ENCODE measurements at regions not wholly inside any gene's neighbourhood (a gene's known extent, or its start where the extent isn't known, plus 50 kb on each side); places are given as distances from the start of the nearest gene placed in this dataset.

- H3K4me3 ChIP-seq (ENCODE audit: low read length): no peak overlapping the region
- H3K36me3 ChIP-seq (ENCODE audit: insufficient read depth, low read length): no peaks in the 10 kb centered on the region
- no peak for DNase-seq
- Mint-ChIP-seq H3K27ac (no peak overlapping the region), H3K27me3 (no peaks in the 10 kb centered on the region), H3K36me3 (no peaks in the 10 kb centered on the region), H3K9me3 (peaks cover 0 to 11% (median 0%) of the 10 kb centered on the region in 5 donors), H3K4me1 (no peaks in the 10 kb centered on the region), H3K4me3 (no peak overlapping the region)
- H3K27me3 ChIP-seq (ENCODE audit: insufficient read depth, low read length, poor library complexity, severe bottlenecking): no peaks in the 10 kb centered on the region
- POLR2A ChIA-PET: no interaction called here
- H3K4me1 ChIP-seq (ENCODE audit: insufficient read depth, low read length): no peaks in the 10 kb centered on the region
- CTCF ChIA-PET: no interaction called here
- no peak overlapping the region for H3K27ac ChIP-seq (ENCODE audit: low read depth, low read length)
- no peaks in the 10 kb centered on the region for H3K9me3 ChIP-seq (ENCODE audit: low read length)
Measured at GRCh38 chr7:89503281-89503680, 651.0 kb upstream of the STEAP1 start.

- no peak for DNase-seq
- H3K4me3 Mint-ChIP-seq: no peak overlapping the region
- Histone ChIP-seq H3K36me3 (ENCODE audit: insufficient read depth, low read length) (no peaks in the 10 kb centered on the region), H3K27me3 (ENCODE audit: insufficient read depth, low read length, poor library complexity, severe bottlenecking) (no peaks in the 10 kb centered on the region), H3K27ac (ENCODE audit: low read depth, low read length) (no peak overlapping the region), H3K4me3 (ENCODE audit: low read length) (no peak overlapping the region), H3K4me1 (ENCODE audit: insufficient read depth, low read length) (no peaks in the 10 kb centered on the region), H3K9me3 (ENCODE audit: low read length) (no peaks in the 10 kb centered on the region)
- CTCF ChIA-PET: no interaction called here
- H3K36me3 Mint-ChIP-seq: no peaks in the 10 kb centered on the region
- H3K4me1 Mint-ChIP-seq: no peaks in the 10 kb centered on the region
- POLR2A ChIA-PET: no interaction called here
- H3K9me3 Mint-ChIP-seq: peaks cover 0 to 7% (median 4%) of the 10 kb centered on the region in 5 donors
- H3K27ac Mint-ChIP-seq: no peak overlapping the region
- H3K27me3 Mint-ChIP-seq: no peaks in the 10 kb centered on the region
Measured at GRCh38 chr7:89507034-89507433, 647.2 kb upstream of the STEAP1 start.

- Mint-ChIP-seq H3K27me3 (no peaks in the 10 kb centered on the region), H3K36me3 (no peaks in the 10 kb centered on the region), H3K9me3 (peaks cover 0 to 18% (median 4%) of the 10 kb centered on the region in 5 donors), H3K27ac (no peak overlapping the region), H3K4me1 (no peaks in the 10 kb centered on the region), H3K4me3 (no peak overlapping the region)
- DNase-seq: no peak
- H3K4me3 ChIP-seq (ENCODE audit: low read length): no peak overlapping the region
- POLR2A ChIA-PET: no interaction called here
- no peaks in the 10 kb centered on the region for H3K27me3 ChIP-seq (ENCODE audit: insufficient read depth, low read length, poor library complexity, severe bottlenecking)
- no peaks in the 10 kb centered on the region for H3K36me3 ChIP-seq (ENCODE audit: insufficient read depth, low read length)
- CTCF ChIA-PET: no interaction called here
- no peaks in the 10 kb centered on the region for H3K9me3 ChIP-seq (ENCODE audit: low read length)
- H3K27ac ChIP-seq (ENCODE audit: low read depth, low read length): no peak overlapping the region
- no peaks in the 10 kb centered on the region for H3K4me1 ChIP-seq (ENCODE audit: insufficient read depth, low read length)
Measured at GRCh38 chr7:89511900-89512299, 642.4 kb upstream of the STEAP1 start.

GRCh38 chr7:89514970-89515369 lies 639.3 kb upstream of the STEAP1 start:
- H3K27me3 Mint-ChIP-seq: no peaks in the 10 kb centered on the region
- no peaks in the 10 kb centered on the region for H3K27me3 ChIP-seq (ENCODE audit: insufficient read depth, low read length, poor library complexity, severe bottlenecking)
- no peaks in the 10 kb centered on the region for H3K4me1 ChIP-seq (ENCODE audit: insufficient read depth, low read length)
- no peak overlapping the region for H3K4me3 ChIP-seq (ENCODE audit: low read length)
- peaks cover 0 to 18% (median 5%) of the 10 kb centered on the region in 5 donors for H3K9me3 Mint-ChIP-seq
- no peak for DNase-seq
- H3K4me1 Mint-ChIP-seq: no peaks in the 10 kb centered on the region
- POLR2A ChIA-PET: no interaction called here
- no peak overlapping the region for H3K27ac Mint-ChIP-seq
- no peak overlapping the region for H3K4me3 Mint-ChIP-seq
- no peaks in the 10 kb centered on the region for H3K36me3 ChIP-seq (ENCODE audit: insufficient read depth, low read length)
- CTCF ChIA-PET: no interaction called here
- H3K36me3 Mint-ChIP-seq: no peaks in the 10 kb centered on the region
- no peaks in the 10 kb centered on the region for H3K9me3 ChIP-seq (ENCODE audit: low read length)
- no peak overlapping the region for H3K27ac ChIP-seq (ENCODE audit: low read depth, low read length)

GRCh38 chr7:89517815-89518214 lies 636.5 kb upstream of the STEAP1 start:
- Histone ChIP-seq H3K27me3 (ENCODE audit: insufficient read depth, low read length, poor library complexity, severe bottlenecking) (no peaks in the 10 kb centered on the region), H3K4me3 (ENCODE audit: low read length) (no peak overlapping the region), H3K27ac (ENCODE audit: low read depth, low read length) (no peak overlapping the region), H3K9me3 (ENCODE audit: low read length) (no peaks in the 10 kb centered on the region), H3K4me1 (ENCODE audit: insufficient read depth, low read length) (no peaks in the 10 kb centered on the region), H3K36me3 (ENCODE audit: insufficient read depth, low read length) (no peaks in the 10 kb centered on the region)
- Mint-ChIP-seq H3K27me3 (no peaks in the 10 kb centered on the region), H3K4me1 (no peaks in the 10 kb centered on the region), H3K9me3 (peaks cover 3 to 26% (median 7%) of the 10 kb centered on the region in 5 donors), H3K4me3 (no peak overlapping the region), H3K27ac (no peak overlapping the region), H3K36me3 (no peaks in the 10 kb centered on the region)
- ChIA-PET POLR2A (no interaction called here), CTCF (no interaction called here)
- no peak for DNase-seq

GRCh38 chr7:89549768-89550167 lies 604.5 kb upstream of the STEAP1 start:
- Histone ChIP-seq H3K9me3 (ENCODE audit: low read length) (no peaks in the 10 kb centered on the region), H3K27ac (ENCODE audit: low read depth, low read length) (no peak overlapping the region), H3K36me3 (ENCODE audit: insufficient read depth, low read length) (no peaks in the 10 kb centered on the region), H3K27me3 (ENCODE audit: insufficient read depth, low read length, poor library complexity, severe bottlenecking) (no peaks in the 10 kb centered on the region), H3K4me1 (ENCODE audit: insufficient read depth, low read length) (no peaks in the 10 kb centered on the region), H3K4me3 (ENCODE audit: low read length) (no peak overlapping the region)
- H3K27me3 Mint-ChIP-seq: no peaks in the 10 kb centered on the region
- H3K4me1 Mint-ChIP-seq: no peaks in the 10 kb centered on the region
- H3K9me3 Mint-ChIP-seq: peaks cover 2 to 23% (median 5%) of the 10 kb centered on the region in 5 donors
- ChIA-PET CTCF (no interaction called here), POLR2A (no interaction called here)
- H3K27ac Mint-ChIP-seq: no peak overlapping the region
- no peaks in the 10 kb centered on the region for H3K36me3 Mint-ChIP-seq
- H3K4me3 Mint-ChIP-seq: no peak overlapping the region
- DNase-seq: no peak

- no peak for DNase-seq
- H3K9me3 Mint-ChIP-seq: peaks cover 0 to 4% (median 2%) of the 10 kb centered on the region in 5 donors
- H3K36me3 Mint-ChIP-seq: no peaks in the 10 kb centered on the region
- no peak overlapping the region for H3K27ac Mint-ChIP-seq
- Histone ChIP-seq H3K36me3 (ENCODE audit: insufficient read depth, low read length) (no peaks in the 10 kb centered on the region), H3K4me3 (ENCODE audit: low read length) (no peak overlapping the region), H3K27ac (ENCODE audit: low read depth, low read length) (no peak overlapping the region), H3K4me1 (ENCODE audit: insufficient read depth, low read length) (no peaks in the 10 kb centered on the region), H3K9me3 (ENCODE audit: low read length) (no peaks in the 10 kb centered on the region), H3K27me3 (ENCODE audit: insufficient read depth, low read length, poor library complexity, severe bottlenecking) (no peaks in the 10 kb centered on the region)
- ChIA-PET CTCF (no interaction called here), POLR2A (no interaction called here)
- H3K4me3 Mint-ChIP-seq: no peak overlapping the region
- H3K4me1 Mint-ChIP-seq: no peaks in the 10 kb centered on the region
- H3K27me3 Mint-ChIP-seq: no peaks in the 10 kb centered on the region
Measured at GRCh38 chr7:89554209-89554608, 600.1 kb upstream of the STEAP1 start.

GRCh38 chr7:89559596-89559995 lies 594.7 kb upstream of the STEAP1 start:
- ChIA-PET CTCF (no interaction called here), POLR2A (no interaction called here)

GRCh38 chr7:89563597-89563996 lies 590.7 kb upstream of the STEAP1 start:
- H3K4me3 ChIP-seq (ENCODE audit: low read length): no peak overlapping the region
- no peak overlapping the region for H3K27ac ChIP-seq (ENCODE audit: low read depth, low read length)
- H3K4me1 ChIP-seq (ENCODE audit: insufficient read depth, low read length): no peaks in the 10 kb centered on the region
- CTCF ChIA-PET: no interaction called here
- H3K27me3 ChIP-seq (ENCODE audit: insufficient read depth, low read length, poor library complexity, severe bottlenecking): no peaks in the 10 kb centered on the region
- H3K4me3 Mint-ChIP-seq: no peak overlapping the region
- no peaks in the 10 kb centered on the region for H3K36me3 Mint-ChIP-seq
- H3K27me3 Mint-ChIP-seq: no peaks in the 10 kb centered on the region
- H3K9me3 Mint-ChIP-seq: peaks cover 5 to 25% (median 13%) of the 10 kb centered on the region in 5 donors
- no peaks in the 10 kb centered on the region for H3K9me3 ChIP-seq (ENCODE audit: low read length)
- no peaks in the 10 kb centered on the region for H3K4me1 Mint-ChIP-seq
- no peaks in the 10 kb centered on the region for H3K36me3 ChIP-seq (ENCODE audit: insufficient read depth, low read length)
- no peak for DNase-seq
- H3K27ac Mint-ChIP-seq: no peak overlapping the region
- POLR2A ChIA-PET: no interaction called here

More at GRCh38 chr7:89559596-89559995, 594.7 kb upstream of the STEAP1 start:
- H3K27ac ChIP-seq (ENCODE audit: low read depth, low read length): no peak overlapping the region
- Mint-ChIP-seq H3K36me3 (no peaks in the 10 kb centered on the region), H3K9me3 (peaks cover 0 to 8% (median 2%) of the 10 kb centered on the region in 5 donors), H3K4me3 (no peak overlapping the region), H3K4me1 (no peaks in the 10 kb centered on the region), H3K27me3 (no peaks in the 10 kb centered on the region), H3K27ac (no peak overlapping the region)
- no peaks in the 10 kb centered on the region for H3K36me3 ChIP-seq (ENCODE audit: insufficient read depth, low read length)
- H3K9me3 ChIP-seq (ENCODE audit: low read length): no peaks in the 10 kb centered on the region
- H3K4me3 ChIP-seq (ENCODE audit: low read length): no peak overlapping the region
- H3K4me1 ChIP-seq (ENCODE audit: insufficient read depth, low read length): no peaks in the 10 kb centered on the region
- H3K27me3 ChIP-seq (ENCODE audit: insufficient read depth, low read length, poor library complexity, severe bottlenecking): no peaks in the 10 kb centered on the region
- DNase-seq: no peak
